GM21723 (cell line): ENCODE measurements at regions not wholly inside any gene's neighbourhood (a gene's known extent, or its start where the extent isn't known, plus 50 kb on each side); places are given as distances from the start of the nearest gene placed in this dataset.
"Not testable (repeated sequence)": the region's sequence is repeated elsewhere in the genome, so short reads cannot be mapped to it uniquely, and the experiment has no call there.

Experiments
- ATAC-seq: cut with Tn5 transposase; IDR thresholded peaks from one replicate; pipeline ENCODE4 v1.9.1; 2021; ENCODE audit warnings: mild to moderate bottlenecking, moderate library complexity; ENCODE audit not compliant: unreplicated experiment

DNA sequence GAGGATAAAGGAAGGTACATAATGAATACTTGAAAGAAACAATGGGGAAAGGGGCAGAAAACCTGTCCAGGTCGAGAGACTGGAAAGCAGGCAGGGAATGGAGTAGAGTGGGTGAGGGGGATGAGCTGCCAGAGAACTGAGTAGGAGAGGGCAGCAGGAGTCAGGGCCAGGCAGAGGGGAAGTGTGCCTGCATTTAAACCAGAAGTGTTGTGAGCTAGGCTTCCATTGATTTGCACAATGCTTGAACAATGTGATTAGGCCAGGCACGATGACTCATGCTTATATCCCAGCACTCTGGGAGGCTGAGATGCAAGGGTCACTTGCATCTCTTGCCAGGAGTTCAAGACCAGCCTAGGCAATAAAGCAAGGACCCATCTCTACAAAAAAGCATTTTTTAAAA is 332.6 kb downstream of the ANAPC1 start:
- not testable (repeated sequence) for ATAC-seq

GRCh38 chr2:111552625-111553024 is 331.4 kb downstream of the ANAPC1 start:
- not testable (repeated sequence) for ATAC-seq

- not testable (repeated sequence) for ATAC-seq
These were observed 324.7 kb downstream of the ANAPC1 start for GRCh38 chr2:111559301-111559700.

- not testable (repeated sequence) for ATAC-seq
These were observed 324.2 kb downstream of the ANAPC1 start for GRCh38 chr2:111559814-111560213.

DNA sequence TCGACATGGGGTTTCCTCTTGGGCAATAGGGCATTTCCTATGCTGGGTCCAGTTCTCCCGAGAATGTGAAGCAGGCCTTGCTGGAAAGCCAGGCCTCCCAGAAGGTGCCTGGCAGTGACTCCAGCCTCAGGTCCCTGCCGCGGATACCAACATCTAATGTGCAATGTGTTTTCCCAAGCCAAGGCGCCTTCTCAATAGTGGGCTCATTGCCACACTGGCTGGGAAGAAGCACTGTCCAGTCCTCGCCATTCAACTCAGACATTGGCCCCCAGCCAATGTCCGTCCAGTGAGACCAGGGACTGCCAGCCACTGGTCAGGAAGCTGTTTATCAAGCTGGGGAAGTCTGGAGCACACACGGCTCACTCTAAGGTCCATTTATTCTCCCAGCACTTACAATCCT is 317.9 kb downstream of the ANAPC1 start:
- ATAC-seq, result not testable (repeated sequence)

DNA sequence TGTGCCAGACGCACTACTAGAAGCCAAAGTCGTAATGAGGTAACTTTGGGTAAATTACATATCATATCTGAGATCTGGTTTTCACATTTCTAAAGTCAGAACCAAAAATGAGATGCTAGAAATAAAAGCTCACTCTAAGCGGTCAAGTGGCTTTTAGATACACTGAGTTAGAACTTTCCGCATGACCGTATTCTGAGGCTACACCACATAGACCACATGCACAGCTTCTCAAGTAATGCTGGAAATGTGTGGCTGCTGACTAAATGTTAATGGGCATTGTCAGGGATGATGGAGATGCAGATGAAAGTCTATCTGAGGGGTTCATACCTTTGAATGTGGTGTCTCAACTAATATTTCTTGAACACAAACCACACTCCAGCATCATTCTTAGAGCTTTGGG is 316.8 kb downstream of the ANAPC1 start:
- not testable (repeated sequence) for ATAC-seq

- ATAC-seq, result not testable (repeated sequence)
These were observed 314.4 kb downstream of the ANAPC1 start for GRCh38 chr2:111569356-111570199.

- peak; percentile 69 for ATAC-seq
These were observed 313.5 kb downstream of the ANAPC1 start for GRCh38 chr2:111570300-111571114.

DNA sequence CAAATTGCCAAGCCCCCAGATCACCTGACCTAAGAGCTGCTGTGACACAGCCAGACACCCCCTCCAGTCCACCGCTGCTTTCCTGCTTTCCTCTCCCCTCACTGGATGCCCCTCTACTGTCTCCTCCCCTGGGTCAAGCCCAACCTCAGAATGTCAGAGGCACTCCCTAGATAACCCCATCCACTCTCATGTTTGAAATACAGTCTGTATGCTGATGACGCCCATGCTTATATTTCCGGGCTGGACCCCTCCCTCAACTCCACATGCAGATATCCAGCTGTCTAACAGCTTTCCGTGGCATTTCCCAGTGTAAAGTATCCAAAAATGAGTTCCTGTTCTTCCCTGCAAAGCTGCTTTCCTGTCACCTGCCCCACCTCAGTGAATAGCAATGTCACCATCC is 309.2 kb downstream of the ANAPC1 start:
- ATAC-seq, result not testable (repeated sequence)

GRCh38 chr2:111577154-111577885 is 306.7 kb downstream of the ANAPC1 start:
- ATAC-seq, result not testable (repeated sequence)

- not testable (repeated sequence) for ATAC-seq
These were observed 304.4 kb downstream of the ANAPC1 start for GRCh38 chr2:111579500-111580134.

- not testable (repeated sequence) for ATAC-seq
These were observed 303.4 kb downstream of the ANAPC1 start for GRCh38 chr2:111580616-111581015.

DNA sequence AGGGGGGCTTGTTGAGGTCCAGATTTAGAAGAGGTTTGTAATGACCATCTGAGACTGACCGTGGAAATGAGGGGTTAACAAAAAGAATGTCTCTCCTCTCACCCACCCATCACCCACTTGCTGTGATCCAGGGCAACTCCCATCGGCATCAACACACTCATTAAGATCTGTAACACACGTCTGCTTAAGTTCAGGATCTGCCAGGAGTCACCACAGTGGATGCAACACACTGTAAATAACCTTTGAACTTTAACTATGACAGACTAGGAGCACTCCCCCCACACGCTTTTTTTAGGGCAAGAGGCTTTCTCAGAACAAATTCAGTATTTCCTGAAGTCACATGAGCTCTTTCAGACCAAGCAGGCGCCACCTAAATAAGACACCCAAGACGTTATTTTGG is 301.9 kb downstream of the ANAPC1 start:
- not testable (repeated sequence) for ATAC-seq

DNA sequence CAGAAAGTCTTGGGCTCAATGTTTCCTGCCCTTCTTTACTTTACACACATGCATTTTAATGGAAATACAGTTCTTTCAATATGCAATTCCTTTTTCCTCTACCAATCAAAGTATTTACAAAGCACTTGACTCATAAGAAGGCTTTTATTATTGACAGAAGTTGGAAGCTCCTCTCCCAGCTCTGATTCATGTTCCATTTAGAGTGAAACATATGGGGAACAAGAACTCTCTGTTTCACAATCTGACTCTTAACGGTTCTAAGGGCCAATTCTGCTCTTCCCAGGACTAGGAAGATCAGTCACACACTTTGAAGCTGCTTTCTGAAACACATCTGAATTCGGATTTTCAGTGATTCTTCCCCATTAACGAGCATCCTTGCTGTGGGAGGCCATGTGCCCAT is 300.5 kb downstream of the ANAPC1 start:
- not testable (repeated sequence) for ATAC-seq

GRCh38 chr2:111584540-111584939 is 299.5 kb downstream of the ANAPC1 start:
- ATAC-seq, result not testable (repeated sequence)

DNA sequence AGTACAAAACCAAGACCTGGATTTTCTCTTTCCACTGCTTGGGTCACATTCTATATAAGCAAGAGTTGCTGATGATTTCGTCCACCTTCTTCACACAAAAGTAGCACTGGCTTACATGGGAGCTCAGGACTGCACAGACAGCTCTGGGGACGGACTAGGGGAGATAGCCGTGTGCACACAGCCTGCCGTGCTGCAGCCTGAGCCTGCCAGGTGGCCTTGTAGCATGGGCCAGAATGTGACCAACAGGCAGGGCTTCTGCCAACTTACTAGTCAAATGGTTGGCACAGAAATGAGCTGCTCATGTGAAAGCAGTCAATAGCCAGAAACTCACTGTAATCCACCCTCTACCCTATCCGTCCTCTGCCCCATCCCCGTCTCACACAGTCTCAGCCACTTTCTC is 299.0 kb downstream of the ANAPC1 start:
- ATAC-seq, result not testable (repeated sequence)

- ATAC-seq, result not testable (repeated sequence)
These were observed 298.0 kb downstream of the ANAPC1 start for GRCh38 chr2:111586014-111586413.

GRCh38 chr2:111595072-111595471 is 288.9 kb downstream of the ANAPC1 start:
- ATAC-seq, result not testable (repeated sequence)

DNA sequence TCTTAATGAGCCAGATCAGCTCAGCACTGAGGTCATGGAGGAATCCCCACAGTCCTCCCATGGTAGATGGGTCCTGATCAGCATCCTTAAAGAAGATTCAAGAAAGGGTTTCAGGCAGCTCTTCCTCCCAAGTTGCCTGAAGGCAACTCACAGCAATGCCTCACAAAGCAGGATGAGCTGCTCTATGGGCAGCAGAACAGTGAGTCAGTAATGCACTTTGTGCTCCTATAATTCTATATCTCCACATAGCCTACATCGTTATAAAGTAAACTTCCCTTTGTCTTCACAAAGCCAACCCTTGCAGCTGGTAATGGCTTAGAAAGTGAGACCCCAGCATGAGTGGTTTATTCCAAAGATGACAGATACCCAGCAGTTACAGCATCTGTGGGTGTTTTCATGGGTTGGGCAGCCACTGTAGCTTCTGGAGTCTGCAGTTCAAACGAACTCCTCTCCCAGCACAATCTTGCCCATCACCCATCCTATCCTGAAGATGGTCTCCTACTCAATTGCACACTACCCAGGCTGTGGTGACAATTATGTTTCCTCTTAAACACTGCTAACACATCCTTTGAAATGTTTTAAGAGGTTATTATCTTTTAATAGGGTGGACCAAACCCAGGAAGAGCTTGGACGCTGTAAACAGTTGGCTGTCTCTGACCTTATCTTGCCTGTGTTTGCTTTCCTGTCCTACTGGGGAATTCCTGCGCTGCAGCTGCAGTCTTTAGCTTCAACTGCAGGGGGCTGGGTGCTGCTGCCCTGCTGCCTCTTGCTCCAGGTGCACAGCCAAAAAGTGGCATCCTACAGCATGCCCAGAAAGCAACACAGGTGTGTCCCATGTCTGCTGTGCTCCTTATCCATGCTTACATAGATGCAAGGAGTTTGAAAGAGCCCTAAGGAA is 286.9 kb downstream of the ANAPC1 start:
- not testable (repeated sequence) for ATAC-seq
